Adrenal gland (tissue), 5 donors: ENCODE measurements at regions not wholly inside any gene's neighbourhood (a gene's known extent, or its start where the extent isn't known, plus 50 kb on each side); places are given as distances from the start of the nearest gene placed in this dataset.

Experiments
- POLR2A ChIP-seq, 2 donors: fragments of 450-650 bp; IDR thresholded peaks; one replicate each; pipeline ENCODE4 v1.6.1; 2017; ENCODE audit warnings: antibody characterized with exemption in 2 of 2, mild to moderate bottlenecking in 2 of 2, moderate library complexity in 1 of 2
- TF ChIP-seq, protein P1 (sequence below), 6 experiments: fragments of 450-650 bp in 4 of 6; fragments of 200-600 bp in 2 of 6; sonication (generic) in 1 of 6; IDR thresholded peaks; 1 replicate in 5 of 6; 2 replicates in 1 of 6; pipeline versions ENCODE4 v1.5.1 to v1.8.0; 2016 to 2021; ENCODE audit warnings: antibody characterized with exemption in 6 of 6, mild to moderate bottlenecking in 2 of 6, moderate library complexity in 1 of 6
- donor health status: DM: no; HTN: no; CAD: no.

DNA sequence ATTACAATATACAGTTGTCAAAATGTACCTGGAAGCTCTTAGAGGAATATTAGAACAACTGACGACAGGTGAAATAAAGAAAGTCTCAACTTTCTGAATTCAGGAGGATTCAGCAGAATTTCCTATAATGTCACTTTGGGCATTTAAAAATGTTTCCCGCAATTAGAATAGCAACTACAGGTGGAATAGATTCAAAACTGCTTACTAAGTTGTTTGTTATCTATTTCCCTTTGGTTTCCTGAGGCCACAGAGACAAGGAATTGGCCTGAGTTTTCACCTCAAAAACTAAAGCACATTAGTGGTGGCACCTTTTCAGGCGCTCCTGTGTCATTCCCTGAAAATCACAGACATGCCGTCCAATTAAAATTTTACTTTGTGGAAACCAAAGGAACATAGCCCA, 729.2 kb upstream of the FANCL start:
- TF ChIP-seq, protein P1, sequence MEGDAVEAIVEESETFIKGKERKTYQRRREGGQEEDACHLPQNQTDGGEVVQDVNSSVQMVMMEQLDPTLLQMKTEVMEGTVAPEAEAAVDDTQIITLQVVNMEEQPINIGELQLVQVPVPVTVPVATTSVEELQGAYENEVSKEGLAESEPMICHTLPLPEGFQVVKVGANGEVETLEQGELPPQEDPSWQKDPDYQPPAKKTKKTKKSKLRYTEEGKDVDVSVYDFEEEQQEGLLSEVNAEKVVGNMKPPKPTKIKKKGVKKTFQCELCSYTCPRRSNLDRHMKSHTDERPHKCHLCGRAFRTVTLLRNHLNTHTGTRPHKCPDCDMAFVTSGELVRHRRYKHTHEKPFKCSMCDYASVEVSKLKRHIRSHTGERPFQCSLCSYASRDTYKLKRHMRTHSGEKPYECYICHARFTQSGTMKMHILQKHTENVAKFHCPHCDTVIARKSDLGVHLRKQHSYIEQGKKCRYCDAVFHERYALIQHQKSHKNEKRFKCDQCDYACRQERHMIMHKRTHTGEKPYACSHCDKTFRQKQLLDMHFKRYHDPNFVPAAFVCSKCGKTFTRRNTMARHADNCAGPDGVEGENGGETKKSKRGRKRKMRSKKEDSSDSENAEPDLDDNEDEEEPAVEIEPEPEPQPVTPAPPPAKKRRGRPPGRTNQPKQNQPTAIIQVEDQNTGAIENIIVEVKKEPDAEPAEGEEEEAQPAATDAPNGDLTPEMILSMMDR (IDR thresholded peaks at IDR 0.05) = no peak
- TF ChIP-seq POLR2A (IDR thresholded peaks at IDR 0.05) = no peak
